Glutamatergic neuron (in vitro differentiated cells): ENCODE measurements at regions not wholly inside any gene's neighbourhood (a gene's known extent, or its start where the extent isn't known, plus 50 kb on each side); places are given as distances from the start of the nearest gene placed in this dataset.

Experiments
- DNase-seq: peaks from one replicate; pipeline ENCODE4 v3.0.0; 2022
- H3K27ac Mint-ChIP-seq: one replicate; pipeline ENCODE4 v1.8.0; 2020; ENCODE audit warnings: mild to moderate bottlenecking, mixed read lengths, inconsistent platforms; ENCODE audit not compliant: unreplicated experiment
- H3K27me3 Mint-ChIP-seq: one replicate; pipeline ENCODE4 v1.8.0; 2020; ENCODE audit warnings: mild to moderate bottlenecking, moderate library complexity, mixed read lengths, inconsistent platforms; ENCODE audit not compliant: unreplicated experiment
- H3K36me3 Mint-ChIP-seq: one replicate; pipeline ENCODE4 v1.8.0; 2020; ENCODE audit warnings: mild to moderate bottlenecking, mixed read lengths, inconsistent platforms; ENCODE audit not compliant: unreplicated experiment
- H3K4me1 Mint-ChIP-seq: one replicate; pipeline ENCODE4 v1.8.0; 2020; ENCODE audit warnings: mild to moderate bottlenecking, low read depth, mixed read lengths, inconsistent platforms; ENCODE audit not compliant: unreplicated experiment
- H3K4me3 Mint-ChIP-seq: one replicate; pipeline ENCODE4 v1.8.0; 2020; ENCODE audit warnings: mild to moderate bottlenecking, mixed read lengths, inconsistent platforms; ENCODE audit not compliant: unreplicated experiment
- H3K9me3 Mint-ChIP-seq: one replicate; pipeline ENCODE4 v1.8.0; 2020; ENCODE audit warnings: mild to moderate bottlenecking, moderate library complexity, mixed read lengths, inconsistent platforms; ENCODE audit not compliant: unreplicated experiment
- CTCF ChIP-seq: fragments of 200-600 bp; sonication (generic); IDR thresholded peaks from one replicate; pipeline ENCODE4 v1.5.0; 2021; ENCODE audit not compliant: partially characterized antibody, unreplicated experiment

GRCh38 chr6:15956205-15957106, 172.4 kb upstream of the MYLIP start:
- no peaks in the 10 kb centered on the region for H3K36me3 Mint-ChIP-seq
- H3K4me3 Mint-ChIP-seq: no peak overlapping the region
- H3K27ac Mint-ChIP-seq: no peak overlapping the region
- H3K9me3 Mint-ChIP-seq: peaks cover 1% of the 10 kb centered on the region
- peaks cover 15% of the 10 kb centered on the region for H3K4me1 Mint-ChIP-seq
- DNase-seq: no peak
- TF ChIP-seq CTCF: no peak
- H3K27me3 Mint-ChIP-seq: no peaks in the 10 kb centered on the region

- H3K9me3 Mint-ChIP-seq: peaks cover 1% of the 10 kb centered on the region
- peaks cover 16% of the 10 kb centered on the region for H3K4me1 Mint-ChIP-seq
- no peak overlapping the region for H3K4me3 Mint-ChIP-seq
- H3K27ac Mint-ChIP-seq: no peak overlapping the region
- no peak for TF ChIP-seq CTCF
- no peaks in the 10 kb centered on the region for H3K27me3 Mint-ChIP-seq
- H3K36me3 Mint-ChIP-seq: no peaks in the 10 kb centered on the region
- DNase-seq: no peak
These were observed 173.4 kb upstream of the MYLIP start for GRCh38 chr6:15955484-15955883.

- Mint-ChIP-seq H3K9me3 (peaks cover 1% of the 10 kb centered on the region), H3K27ac (no peak overlapping the region), H3K4me3 (no peak overlapping the region), H3K36me3 (no peaks in the 10 kb centered on the region), H3K4me1 (peaks cover 28% of the 10 kb centered on the region), H3K27me3 (no peaks in the 10 kb centered on the region)
- no peak for TF ChIP-seq CTCF
- DNase-seq: no peak
These were observed 175.6 kb upstream of the MYLIP start for GRCh38 chr6:15953152-15953880.

GRCh38 chr6:15952231-15953151, 176.4 kb upstream of the MYLIP start:
- Mint-ChIP-seq H3K27ac (no peak overlapping the region), H3K27me3 (no peaks in the 10 kb centered on the region), H3K4me3 (no peak overlapping the region), H3K9me3 (peaks cover 1% of the 10 kb centered on the region), H3K4me1 (peaks cover 28% of the 10 kb centered on the region), H3K36me3 (no peaks in the 10 kb centered on the region)
- no peak for TF ChIP-seq CTCF
- no peak for DNase-seq
